ENCODE measurements at regions not wholly inside any gene's neighbourhood (a gene's known extent, or its start where the extent isn't known, plus 50 kb on each side); places are given as distances from the start of the nearest gene placed in this dataset.

DNA sequence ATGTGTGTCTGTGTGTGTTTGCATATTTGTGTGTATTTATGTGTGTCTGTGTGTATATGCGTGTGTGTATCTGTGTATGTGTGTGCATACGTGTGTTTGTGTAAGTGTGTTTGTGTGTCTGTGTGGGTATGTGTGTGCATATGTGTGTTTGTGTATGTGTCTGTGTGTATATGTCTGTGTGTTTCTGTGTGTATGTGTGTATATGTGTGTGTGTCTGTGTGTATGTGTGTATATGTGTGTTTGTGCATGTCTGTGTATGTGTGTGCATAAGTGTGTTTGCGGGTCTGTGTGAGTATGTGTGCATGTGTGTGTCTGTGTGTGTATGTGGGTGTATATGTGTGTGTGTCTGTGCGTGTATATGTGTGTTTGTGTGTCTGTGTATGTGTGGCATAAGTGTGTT, 1030.5 kb upstream of the TMEM132C start:
- TF ChIP-seq, protein P1, sequence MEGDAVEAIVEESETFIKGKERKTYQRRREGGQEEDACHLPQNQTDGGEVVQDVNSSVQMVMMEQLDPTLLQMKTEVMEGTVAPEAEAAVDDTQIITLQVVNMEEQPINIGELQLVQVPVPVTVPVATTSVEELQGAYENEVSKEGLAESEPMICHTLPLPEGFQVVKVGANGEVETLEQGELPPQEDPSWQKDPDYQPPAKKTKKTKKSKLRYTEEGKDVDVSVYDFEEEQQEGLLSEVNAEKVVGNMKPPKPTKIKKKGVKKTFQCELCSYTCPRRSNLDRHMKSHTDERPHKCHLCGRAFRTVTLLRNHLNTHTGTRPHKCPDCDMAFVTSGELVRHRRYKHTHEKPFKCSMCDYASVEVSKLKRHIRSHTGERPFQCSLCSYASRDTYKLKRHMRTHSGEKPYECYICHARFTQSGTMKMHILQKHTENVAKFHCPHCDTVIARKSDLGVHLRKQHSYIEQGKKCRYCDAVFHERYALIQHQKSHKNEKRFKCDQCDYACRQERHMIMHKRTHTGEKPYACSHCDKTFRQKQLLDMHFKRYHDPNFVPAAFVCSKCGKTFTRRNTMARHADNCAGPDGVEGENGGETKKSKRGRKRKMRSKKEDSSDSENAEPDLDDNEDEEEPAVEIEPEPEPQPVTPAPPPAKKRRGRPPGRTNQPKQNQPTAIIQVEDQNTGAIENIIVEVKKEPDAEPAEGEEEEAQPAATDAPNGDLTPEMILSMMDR (conservative IDR thresholded peaks at IDR 0.05), result no peak
- no peak for TF ChIP-seq EZH2 (IDR thresholded peaks at IDR 0.05; ENCODE audit: low read depth)
- Histone ChIP-seq H3K9me2 (ENCODE audit: insufficient read depth) (no peaks in the 10 kb centered on the region), H3K79me2 (ENCODE audit: low read depth) (no peaks in the 10 kb centered on the region), H3K4me1 (replicated peaks; ENCODE audit: insufficient read depth) (0 out of 2 replicates have a peak, but pooled peaks cover 4% of the 10 kb centered on the region), H3F3A (ENCODE audit: insufficient read depth, low read depth) (no peaks in the 10 kb centered on the region), H3K4me2 (no peak overlapping the region), H3K27me3 (ENCODE audit: insufficient read depth, low read depth) (no peaks in the 10 kb centered on the region), H2AFZ (no peak overlapping the region), H3K36me3 (ENCODE audit: low read depth) (no peaks in the 10 kb centered on the region), H3K27ac (no peak overlapping the region), H4K20me1 (ENCODE audit: insufficient read depth) (no peaks in the 10 kb centered on the region), H3K9me3 (ENCODE audit: insufficient read depth, low read depth) (no peaks in the 10 kb centered on the region), H3K4me3 (no peak overlapping the region)
- POLR2A ChIA-PET (ENCODE audit: unreplicated experiment), result no interaction called here
- intact Hi-C loops (cut with micrococcal nuclease; ENCODE audit: unreplicated experiment), result no loop called here
- CTCF ChIA-PET, result no interaction called here
- BruUV-seq (replicated peaks), result no TSS peak
- DNase-seq, result no peak

DNA sequence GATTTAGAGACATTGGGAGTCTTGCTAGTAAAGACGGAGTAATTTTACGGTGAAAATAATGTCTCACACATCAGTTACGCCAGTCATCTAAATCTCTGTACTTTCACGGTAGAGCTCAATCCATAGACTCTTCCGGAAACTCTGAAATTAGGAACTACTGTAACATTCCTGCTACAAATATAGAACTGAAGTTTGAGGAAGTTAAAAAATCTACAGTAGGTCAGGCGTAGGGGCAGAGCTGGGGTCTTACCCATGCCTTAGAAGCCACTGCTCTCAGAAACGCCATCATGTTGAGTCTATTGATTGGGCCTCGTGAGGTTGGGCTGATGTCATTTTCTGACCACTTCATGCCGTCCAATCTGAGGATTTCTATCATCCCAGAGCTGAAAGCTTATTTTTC, 1029.8 kb upstream of the TMEM132C start:
- H3K9me3 ChIP-seq (ENCODE audit: insufficient read depth, low read depth), result no peaks in the 10 kb centered on the region
- no peaks in the 10 kb centered on the region for H4K20me1 ChIP-seq (ENCODE audit: insufficient read depth)
- no peak for DNase-seq
- CTCF ChIA-PET, result no interaction called here
- no peak for TF ChIP-seq EZH2 (IDR thresholded peaks at IDR 0.05; ENCODE audit: low read depth)
- TF ChIP-seq, protein P1 (conservative IDR thresholded peaks at IDR 0.05), result no peak
- H3F3A ChIP-seq (ENCODE audit: insufficient read depth, low read depth), result no peaks in the 10 kb centered on the region
- no peaks in the 10 kb centered on the region for H3K36me3 ChIP-seq (ENCODE audit: low read depth)
- no peak overlapping the region for H2AFZ ChIP-seq
- no peaks in the 10 kb centered on the region for H3K9me2 ChIP-seq (ENCODE audit: insufficient read depth)
- H3K79me2 ChIP-seq (ENCODE audit: low read depth), result no peaks in the 10 kb centered on the region
- 0 out of 2 replicates have a peak, but pooled peaks cover 4% of the 10 kb centered on the region for H3K4me1 ChIP-seq (replicated peaks; ENCODE audit: insufficient read depth)
- H3K27me3 ChIP-seq (ENCODE audit: insufficient read depth, low read depth), result no peaks in the 10 kb centered on the region
- H3K4me3 ChIP-seq, result no peak overlapping the region
- intact Hi-C loops (cut with micrococcal nuclease; ENCODE audit: unreplicated experiment), result no loop called here
- POLR2A ChIA-PET (ENCODE audit: unreplicated experiment), result no interaction called here
- no peak overlapping the region for H3K4me2 ChIP-seq
- H3K27ac ChIP-seq, result no peak overlapping the region
- no TSS peak for BruUV-seq (replicated peaks)

DNA sequence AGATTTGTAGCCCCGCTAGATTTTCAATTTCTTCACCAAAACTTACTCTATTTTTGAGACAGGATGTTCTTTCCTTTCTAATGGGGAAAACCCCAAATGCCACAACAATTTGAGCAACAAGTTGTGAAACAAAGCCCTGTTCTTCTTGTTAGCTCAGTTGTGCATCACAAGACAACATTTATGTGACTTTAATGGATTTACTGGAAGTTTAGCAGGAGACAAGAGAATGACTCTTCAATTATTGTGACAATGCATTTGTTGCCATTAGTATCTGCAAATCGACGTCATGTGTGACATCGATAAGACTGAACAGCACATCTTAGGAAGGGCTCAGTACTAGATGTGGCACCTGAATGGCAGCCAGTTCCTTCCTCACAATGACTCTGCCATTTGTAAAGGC, 1028.9 kb upstream of the TMEM132C start:
- Histone ChIP-seq H3K27ac (no peak overlapping the region), H3K27me3 (ENCODE audit: insufficient read depth, low read depth) (no peaks in the 10 kb centered on the region), H3K4me3 (no peak overlapping the region), H3K79me2 (ENCODE audit: low read depth) (no peaks in the 10 kb centered on the region), H2AFZ (no peak overlapping the region), H3K36me3 (ENCODE audit: low read depth) (no peaks in the 10 kb centered on the region), H3K4me1 (replicated peaks; ENCODE audit: insufficient read depth) (0 out of 2 replicates have a peak, but pooled peaks cover 4% of the 10 kb centered on the region), H3F3A (ENCODE audit: insufficient read depth, low read depth) (no peaks in the 10 kb centered on the region), H4K20me1 (ENCODE audit: insufficient read depth) (no peaks in the 10 kb centered on the region), H3K4me2 (no peak overlapping the region), H3K9me2 (ENCODE audit: insufficient read depth) (no peaks in the 10 kb centered on the region), H3K9me3 (ENCODE audit: insufficient read depth, low read depth) (no peaks in the 10 kb centered on the region)
- intact Hi-C loops (cut with micrococcal nuclease; ENCODE audit: unreplicated experiment), result no loop called here
- ChIA-PET POLR2A (ENCODE audit: unreplicated experiment) (no interaction called here), CTCF (no interaction called here)
- BruUV-seq (replicated peaks), result no TSS peak
- no peak for TF ChIP-seq EZH2 (IDR thresholded peaks at IDR 0.05; ENCODE audit: low read depth)
- TF ChIP-seq, protein P1 (conservative IDR thresholded peaks at IDR 0.05), result no peak
- no peak for DNase-seq
